GM19025 (cell line): ENCODE measurements at regions not wholly inside any gene's neighbourhood (a gene's known extent, or its start where the extent isn't known, plus 50 kb on each side); places are given as distances from the start of the nearest gene placed in this dataset.

Experiments
- ATAC-seq: cut with Tn5 transposase; IDR thresholded peaks from one replicate; pipeline ENCODE4 v1.9.1; 2021; ENCODE audit warnings: mild to moderate bottlenecking, low read depth, moderate library complexity; ENCODE audit not compliant: unreplicated experiment

DNA sequence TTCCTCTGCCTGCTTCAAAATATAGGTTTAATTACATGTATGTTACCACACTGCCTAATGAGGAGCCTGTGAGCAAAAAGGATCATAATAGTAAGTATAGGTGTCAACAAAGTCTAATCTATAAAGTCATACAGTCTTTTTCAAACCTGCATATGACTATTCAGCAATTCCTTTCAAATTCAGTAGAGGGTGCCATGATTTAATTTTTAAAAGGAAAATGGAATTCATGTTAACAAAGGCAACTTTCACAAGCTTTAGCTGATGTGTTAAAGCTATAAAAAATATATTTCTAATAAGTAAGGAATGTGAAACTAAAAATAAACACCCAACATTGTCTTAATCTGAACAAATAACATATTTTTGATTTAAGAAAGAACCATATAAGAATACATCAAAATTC is 52.1 kb downstream of the MPP7 start:
- no peak for ATAC-seq

DNA sequence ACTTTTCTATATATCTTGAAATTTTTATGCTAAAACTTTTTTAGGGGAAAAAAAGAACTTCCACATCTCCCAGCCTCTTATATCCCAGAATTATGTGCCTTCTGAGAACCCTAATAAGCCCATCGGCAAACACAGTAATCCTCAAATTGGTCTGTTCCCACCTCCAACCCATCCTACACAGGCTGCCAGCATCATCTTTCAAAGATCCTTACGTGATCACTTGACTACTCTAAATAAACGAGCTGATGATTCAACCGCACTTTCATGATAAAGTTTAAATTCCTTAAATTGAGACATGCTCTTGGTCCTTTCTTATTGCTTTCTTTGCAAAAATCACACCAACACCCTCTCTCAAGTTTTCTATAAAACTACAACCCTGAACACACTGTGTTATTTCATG is 52.5 kb downstream of the MPP7 start:
- ATAC-seq = no peak

DNA sequence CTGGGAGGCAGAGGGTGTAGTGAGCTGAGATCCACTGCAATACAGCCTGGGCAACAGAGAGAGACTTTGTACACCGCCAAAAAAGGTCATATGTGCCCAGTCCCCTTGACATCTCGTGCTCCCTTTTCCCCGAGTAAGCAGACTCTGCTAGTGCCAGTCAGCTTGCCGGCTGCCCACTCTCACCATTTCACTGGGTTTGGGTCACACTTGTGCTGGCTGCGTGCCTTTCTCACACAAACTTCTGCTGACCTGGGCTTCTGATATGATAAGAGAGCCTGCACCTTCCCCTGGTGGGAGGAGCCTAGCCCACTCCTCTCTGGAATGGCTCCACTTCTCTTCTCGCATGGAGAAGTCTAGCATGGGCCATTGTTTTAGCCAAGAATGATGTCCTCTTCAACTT is 53.4 kb downstream of the MPP7 start:
- ATAC-seq = no peak

DNA sequence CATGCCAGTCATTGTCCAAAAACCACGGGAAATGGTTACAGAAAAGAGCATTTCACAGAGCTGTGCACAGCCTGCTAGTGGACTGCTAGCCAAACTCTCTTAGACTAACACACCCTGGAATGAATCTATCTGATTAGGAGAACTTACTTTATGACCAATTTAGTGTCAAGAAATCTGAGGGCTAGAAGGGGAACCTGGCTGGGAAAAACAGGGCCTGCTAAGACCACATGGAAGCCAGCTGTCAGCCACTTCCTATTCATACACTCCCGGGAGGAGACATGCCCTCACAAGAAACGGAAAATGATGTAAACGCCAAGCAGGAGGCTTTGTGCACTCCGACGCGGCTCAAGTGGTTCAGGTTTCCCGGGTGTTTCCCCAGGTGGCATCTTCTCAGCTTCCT is 54.8 kb downstream of the MPP7 start:
- ATAC-seq = no peak

DNA sequence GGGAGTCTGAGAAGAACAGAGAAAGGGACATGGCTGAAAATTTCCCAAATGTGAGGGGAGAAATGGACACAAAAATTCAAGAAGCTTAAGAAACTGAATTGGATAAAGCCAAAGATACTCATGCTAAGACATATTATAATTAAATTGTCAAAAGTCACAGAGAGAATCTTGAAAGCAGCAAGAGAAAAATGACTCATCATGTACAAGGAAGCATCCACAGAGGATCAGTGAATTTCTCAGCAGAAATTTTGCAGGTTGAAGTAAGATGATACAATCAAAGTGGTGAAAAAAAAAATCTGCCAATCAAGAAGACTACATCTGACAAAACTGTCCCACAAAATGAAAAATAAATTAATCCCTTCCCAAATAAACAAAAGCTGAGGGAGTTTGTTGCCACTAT is 56.8 kb downstream of the MPP7 start:
- ATAC-seq = no peak

DNA sequence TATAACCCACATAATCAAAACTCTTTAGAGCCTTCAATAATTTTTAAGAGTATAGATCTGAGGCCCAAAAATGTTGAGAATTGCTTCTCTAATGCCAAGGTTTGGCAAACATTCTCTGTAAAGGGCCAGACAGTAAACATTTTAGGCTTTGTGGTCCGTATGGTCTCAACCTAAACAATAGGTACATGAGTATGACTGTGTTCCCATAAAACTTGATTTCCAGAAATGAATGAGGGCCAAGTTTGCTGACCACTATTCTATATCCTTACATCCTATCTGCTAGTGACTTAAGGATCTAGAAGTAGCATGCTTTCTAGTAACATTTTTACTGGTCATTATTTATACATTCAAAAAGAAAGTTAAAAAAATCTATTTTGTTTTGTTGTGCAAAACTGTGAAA is 58.9 kb downstream of the MPP7 start:
- no peak for ATAC-seq

DNA sequence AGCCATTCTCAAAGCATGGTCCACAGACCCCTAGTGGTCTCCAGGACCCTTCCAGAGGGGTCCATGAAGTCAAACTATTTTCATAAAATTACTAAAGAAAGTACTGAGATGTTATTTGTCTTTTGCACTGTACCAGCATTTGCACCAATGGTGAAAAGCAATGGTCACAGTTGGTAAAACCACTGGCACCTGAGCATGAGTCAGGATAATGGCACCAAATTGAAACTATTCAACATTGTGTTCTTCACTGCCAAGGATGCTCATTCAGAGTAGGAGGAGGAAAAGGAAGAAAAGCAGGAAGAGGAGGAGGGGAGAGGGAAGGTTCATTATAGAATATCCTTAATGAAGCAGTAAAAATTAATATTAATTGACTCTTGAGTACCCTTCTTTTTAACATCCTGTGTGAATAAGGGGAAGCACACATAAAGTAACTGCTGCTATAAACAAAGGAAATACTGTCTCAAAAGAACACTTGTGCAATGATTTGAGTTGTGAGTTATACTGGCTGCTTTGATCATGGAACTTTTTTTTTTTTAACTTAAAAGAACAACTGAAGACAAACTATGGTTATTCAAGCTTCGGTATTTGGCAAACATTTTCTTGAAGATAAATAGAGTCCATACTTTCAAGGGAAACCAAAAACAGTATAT is 60.2 kb downstream of the MPP7 start:
- no peak for ATAC-seq

DNA sequence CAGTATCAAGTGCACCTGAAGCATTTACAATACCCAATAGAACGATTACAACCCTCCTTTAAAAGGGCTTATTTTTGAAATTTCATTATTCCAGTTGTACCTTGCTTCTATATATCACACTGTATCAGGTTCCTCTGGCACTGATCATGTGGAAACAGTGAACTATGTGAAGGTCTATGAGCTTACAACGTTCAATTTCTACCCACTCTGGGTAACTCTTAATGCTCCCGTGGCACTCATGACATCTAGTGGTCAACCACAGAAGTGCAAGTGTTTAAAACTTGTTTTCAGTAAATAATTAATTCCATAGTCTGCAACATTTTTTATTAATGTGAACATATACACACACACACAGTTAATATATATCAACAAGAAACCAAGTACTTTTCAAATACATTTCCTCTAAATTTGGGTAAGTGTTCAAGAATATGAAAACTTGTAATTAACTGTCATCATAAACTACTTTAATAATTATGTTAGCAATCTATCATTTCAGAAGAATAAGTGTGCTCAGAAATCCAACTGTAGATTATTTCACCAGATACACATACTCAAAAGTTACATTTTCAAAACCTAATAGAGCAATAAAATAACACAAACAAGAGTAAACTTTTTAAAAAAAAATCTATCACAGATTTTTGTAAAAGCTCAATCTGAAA is 61.0 kb downstream of the MPP7 start:
- ATAC-seq = no peak

DNA sequence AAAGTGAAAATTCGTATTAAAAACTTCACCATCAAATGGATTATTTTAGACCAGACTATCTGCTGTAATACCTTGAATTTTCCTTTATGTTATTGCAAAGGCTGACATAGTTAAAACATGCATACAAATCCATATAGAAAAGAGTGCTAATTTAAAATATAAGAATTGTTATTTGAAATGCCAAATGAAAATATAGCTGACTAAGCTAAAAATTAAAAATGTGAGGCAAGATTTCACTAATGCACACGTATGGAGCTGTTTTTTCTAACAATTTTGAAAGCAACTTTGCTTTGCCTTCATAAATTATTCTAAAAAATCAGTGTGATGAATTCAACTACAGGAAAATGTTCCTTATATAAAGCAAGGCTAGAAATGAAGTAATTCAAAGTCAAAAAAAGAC is 62.5 kb downstream of the MPP7 start:
- ATAC-seq = no peak

DNA sequence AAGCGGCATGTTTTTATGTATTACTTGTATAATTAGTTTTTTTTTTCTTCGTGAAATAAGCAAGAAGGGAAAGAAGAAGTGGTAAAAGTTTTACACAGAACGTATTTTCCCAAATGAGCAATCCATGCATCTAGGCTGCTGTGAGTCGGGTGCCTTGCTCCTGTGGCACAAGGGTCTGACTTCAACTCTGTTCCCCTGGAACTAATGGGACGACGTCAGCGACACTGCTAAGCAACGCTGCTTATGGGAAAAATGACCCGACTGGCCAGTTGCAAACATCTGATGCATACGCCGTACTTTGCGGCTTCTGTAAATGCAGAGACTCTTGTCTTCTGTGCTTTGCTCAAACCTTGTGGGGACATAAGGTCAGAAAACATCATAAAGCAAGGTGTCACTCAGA is 66.3 kb downstream of the MPP7 start:
- ATAC-seq = no peak

DNA sequence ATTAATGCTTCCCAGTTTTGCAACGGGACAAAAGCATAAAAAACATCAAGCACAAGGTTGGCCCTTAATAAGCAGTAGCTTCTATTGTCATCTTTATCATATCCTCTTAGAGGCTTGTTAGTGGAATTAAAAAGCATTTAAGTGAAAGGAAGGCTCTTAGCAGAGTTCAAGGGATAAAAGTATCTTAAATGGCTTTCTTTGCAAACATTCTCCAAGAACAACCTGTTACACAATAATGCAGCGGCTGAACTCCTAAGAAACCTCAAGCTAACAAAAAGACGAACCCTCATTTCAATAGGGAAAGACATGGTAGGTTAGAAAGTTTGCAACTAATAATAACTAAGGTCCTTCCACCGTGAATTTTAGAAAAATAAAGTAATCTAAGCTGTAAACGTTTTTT is 82.1 kb downstream of the MPP7 start:
- no peak for ATAC-seq

DNA sequence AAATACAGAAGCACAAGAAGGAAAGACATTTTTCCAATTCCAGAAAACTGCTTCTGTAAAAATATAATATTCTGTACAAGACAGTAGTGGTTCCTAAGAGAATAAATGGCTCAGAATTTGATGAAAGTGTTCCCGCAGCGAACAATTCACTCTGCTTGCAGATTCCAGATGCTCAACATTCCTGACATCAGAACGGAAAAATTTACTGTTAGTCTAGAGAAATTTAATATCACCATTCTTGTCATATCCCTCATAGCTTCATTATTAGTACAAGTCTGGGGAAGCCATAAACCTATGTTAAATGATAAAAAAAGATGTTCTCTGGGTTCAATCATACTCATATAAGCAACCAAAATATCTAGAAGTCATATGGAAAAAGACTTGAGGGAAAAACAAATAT is 83.6 kb downstream of the MPP7 start:
- ATAC-seq = no peak

DNA sequence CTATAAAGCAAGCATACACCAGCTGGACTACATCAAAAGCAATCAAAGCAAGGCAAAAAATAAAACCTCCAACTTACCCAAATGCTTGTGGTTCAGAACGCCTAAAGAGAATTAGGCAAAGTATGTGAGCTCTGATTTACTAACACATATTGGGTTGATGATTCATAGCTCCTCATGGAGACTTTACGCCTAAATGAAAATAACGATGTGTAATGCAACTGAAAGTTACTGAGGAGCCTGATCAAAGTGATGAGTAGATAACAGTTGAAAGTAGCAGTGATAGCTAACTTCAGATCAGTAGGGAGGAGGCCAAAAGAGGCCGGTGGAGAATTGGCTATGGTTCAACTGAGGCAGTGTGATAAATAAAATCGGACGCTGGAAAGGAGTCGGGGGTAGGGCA is 85.0 kb downstream of the MPP7 start:
- no peak for ATAC-seq

DNA sequence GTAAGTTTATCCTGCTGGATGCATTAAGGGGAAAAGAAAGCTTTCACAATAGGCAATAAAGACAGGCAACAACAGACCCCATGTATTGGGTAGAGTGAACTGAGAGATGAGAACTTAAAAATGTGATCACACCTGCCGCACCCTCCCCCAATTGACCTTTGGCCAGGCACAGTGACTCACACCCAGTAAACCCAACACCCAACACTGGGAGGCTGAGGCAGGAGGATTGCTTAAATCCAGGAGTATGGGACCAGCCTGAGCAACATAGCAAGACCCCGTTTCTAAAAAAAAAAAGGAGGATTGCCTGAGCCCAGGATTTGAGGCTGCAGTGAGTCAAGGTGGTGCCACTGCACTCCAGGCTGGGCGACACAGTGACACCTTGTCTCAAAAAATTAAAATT is 86.9 kb downstream of the MPP7 start:
- ATAC-seq = no peak

DNA sequence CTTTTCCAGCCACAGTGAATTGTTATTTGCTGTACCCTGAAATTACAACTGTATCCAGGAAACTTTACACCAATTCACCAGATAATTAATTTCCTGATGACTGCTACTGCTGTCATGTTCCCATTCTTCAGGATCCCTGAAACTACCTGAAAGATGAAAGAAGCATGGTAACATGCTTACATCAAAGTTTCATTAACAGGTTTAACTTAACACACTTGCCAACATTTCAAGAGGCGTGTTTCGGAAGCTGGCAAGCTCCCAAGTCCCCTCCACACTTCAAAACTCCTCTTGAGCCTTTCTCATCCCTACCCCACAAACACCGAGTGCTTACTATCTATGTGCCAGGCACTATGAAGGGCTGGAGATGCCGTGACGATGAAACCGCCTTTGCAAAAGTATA is 88.6 kb downstream of the MPP7 start:
- ATAC-seq = no peak

DNA sequence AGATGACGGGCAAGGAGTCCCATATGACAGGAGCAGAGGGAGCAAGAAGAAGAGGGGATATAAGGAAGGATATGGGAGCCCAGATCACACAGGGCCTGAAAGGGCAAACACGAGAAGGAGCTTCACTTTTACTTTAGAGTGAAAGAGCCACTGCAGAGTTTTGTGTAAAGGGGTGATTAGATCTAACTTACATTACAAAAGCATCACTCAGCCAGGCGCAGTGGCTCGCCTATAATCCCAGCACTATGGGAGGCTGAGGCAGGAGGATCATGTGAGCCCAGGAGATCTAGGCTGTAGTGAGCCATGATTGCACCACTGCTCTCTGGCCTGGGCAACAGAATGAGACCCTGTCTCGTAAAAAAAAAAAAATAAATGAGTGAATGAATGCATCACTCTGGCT is 91.1 kb downstream of the MPP7 start:
- ATAC-seq = no peak

DNA sequence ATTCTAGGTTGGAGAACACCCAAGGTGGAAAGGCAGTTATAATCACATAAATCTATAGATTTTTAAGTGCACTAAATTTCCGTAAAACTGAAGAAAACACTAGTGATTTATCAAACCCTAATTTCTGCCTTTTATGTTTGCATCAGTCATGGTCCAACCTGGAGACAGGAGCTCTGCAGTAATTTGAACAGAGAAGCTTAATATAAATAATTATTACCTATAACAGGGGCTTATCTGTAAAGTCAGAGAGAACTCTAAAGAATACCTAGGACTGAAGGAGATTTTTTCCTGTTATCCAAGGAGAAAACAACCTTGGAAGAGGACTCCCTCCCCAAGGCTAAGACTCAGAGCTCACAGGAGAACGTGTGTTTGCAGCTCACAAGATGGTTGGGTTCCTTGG is 95.1 kb downstream of the MPP7 start:
- ATAC-seq = no peak

DNA sequence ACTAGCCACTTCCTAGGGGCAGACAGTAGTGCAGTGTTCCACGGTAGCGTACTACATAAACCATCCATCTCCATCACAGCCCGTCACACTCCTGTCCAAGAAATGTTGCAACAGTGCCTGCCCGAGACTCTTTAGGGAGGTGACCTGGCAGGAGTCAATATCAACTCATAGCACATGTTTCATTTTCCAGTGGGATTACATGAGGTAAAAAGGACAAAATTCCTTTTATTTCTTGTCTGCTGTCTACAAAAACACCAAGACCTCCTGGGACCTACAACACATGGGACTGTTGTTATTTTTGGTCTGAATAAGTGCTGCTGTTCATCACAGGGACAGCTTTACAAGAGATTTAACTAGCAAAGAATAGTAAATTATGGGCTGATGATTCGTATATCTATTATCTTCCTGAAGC is 99.9 kb downstream of the MPP7 start:
- no peak for ATAC-seq

DNA sequence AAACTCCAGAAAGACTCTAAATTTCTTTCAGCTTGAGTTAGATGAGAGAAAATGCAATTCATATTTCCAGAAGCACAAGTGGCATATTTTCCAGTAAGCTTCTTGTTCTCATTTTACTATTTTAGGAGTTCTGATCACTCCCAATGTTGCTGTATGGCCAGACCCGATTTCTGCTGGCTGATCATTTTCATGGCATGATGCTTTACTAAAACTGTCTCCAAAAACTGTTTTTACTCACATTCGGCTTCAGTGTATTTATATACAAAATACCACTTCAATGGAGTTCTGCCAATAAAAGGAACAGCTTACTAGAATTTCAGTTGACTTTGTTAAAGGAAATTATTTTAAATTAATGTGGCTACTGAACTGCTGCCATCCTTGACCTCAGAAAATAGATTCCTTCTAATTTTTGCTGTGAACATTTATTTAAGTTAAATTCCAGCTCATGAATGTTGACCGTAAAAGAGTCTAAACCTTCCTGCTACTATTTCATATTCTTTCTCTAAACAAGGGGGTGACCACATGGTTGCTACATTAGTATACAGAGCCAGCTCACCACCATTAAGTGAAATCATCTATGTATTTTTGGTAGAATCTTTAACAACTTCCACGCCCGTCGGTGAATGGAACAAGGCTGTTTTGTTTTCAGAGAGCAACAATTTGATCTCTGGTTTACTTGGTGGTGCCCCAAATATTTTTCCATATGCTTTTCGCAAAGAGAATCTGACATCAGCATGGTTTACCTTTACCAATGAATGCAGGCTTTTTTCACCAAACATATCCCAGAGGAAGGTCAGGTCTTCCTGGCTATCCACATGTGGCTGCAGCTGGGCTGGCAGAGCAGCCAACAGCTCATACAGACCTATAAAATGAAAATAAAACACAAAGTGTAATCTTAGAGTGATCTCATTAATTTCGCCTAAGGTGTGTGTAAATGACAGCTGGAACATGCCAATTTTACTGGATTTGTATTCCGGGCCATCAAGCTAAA is 101.2 kb downstream of the MPP7 start:
- no peak for ATAC-seq

DNA sequence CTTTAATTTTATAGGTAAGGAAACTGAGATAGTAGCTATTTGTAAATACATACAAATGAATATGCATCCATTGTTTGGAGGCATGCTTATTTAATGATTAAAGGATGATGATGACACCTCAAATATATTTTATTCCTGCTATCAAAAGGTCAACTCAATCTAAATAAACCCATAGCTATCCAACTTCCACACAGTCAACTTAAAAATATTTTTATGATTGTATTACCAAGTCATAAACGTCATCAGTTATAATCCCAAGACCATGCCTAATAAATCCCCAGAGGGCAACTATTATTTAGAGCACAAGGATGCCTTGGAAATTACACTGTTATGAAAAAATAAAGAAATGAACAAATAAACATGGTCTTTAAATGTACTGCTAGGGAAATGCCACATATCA is 102.1 kb downstream of the MPP7 start:
- ATAC-seq = no peak

DNA sequence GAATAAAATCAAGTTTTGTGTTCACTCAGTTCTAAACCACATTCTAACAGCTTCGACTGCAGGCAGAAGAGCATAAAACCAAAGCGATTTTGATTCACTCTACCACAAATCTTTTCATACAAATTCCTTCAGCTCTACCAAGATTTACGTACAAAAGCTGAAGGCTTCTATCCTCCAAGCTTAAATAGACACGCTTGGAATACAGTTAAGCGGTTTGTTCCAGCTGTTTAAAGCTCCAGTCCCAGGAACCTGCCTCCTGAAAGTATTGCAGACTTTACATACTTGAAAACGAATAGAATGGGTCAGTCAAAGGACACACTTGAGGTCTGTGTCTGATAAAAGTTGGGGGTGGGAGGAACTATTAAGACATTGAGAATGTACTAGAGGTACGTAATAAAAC is 102.9 kb downstream of the MPP7 start:
- no peak for ATAC-seq

DNA sequence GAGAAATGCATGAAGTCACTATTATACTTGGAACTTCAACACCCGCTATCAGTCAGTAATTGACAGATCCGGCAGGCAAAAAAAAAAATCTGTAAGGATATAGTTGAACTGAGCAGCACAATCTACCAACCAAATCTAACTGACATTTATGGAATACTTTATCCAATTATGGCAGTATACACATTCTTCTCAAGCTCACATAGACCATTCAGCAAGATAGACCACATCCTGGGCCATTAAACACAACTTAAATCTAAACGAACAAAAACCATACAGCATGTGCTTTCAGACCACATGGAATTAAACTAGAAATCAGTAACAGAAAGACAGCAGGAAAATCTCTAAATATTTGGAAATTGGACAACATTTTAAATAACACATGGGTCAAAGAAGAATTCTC is 112.7 kb downstream of the MPP7 start:
- ATAC-seq = no peak
